NCI-H526 (cell line): ENCODE measurements at regions not wholly inside any gene's neighbourhood (a gene's known extent, or its start where the extent isn't known, plus 50 kb on each side); places are given as distances from the start of the nearest gene placed in this dataset.
A peak's percentile ranks its signal among the peaks of the same experiment; 100 is the strongest.

Source experiments
- DNase-seq, 2 experiments: peaks; one replicate each; lab custom pipeline; 2025; lab: John Stamatoyannopoulos, UW

- DNase-seq: no peak
These were observed 74.7 kb downstream of the SDC1 start for GRCh38 chr2:20150110-20150706.

GRCh38 chr2:20149703-20150030 is 75.3 kb downstream of the SDC1 start:
- no peak for DNase-seq

- no peak for DNase-seq
These were observed 75.8 kb downstream of the SDC1 start for GRCh38 chr2:20148923-20149702.

GRCh38 chr2:20148426-20148922 is 76.5 kb downstream of the SDC1 start:
- DNase-seq: no peak

- DNase-seq: no peak
These were observed 77.6 kb downstream of the SDC1 start for GRCh38 chr2:20147351-20147750.

DNA sequence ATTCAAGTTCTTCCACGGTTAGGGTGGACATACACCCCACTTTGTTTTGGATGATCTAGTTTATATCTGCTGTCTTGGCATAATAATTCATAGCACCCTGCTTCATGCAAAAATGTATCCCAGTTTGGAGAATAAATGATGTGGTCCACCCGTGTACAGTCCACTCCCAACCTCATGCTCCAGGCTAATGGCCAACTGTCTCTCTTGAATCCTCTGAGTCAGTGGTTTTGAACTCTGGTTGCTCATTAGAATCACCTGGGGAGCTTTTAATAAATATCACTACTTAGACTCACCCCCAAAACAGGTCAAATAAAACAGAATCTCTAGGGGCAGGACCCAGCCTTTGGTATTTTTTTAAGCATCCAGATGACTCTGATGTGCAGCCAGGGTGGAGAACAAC is 78.5 kb downstream of the SDC1 start:
- DNase-seq: no peak

- no peak for DNase-seq
These were observed 79.3 kb downstream of the SDC1 start for GRCh38 chr2:20145497-20146193.

GRCh38 chr2:20144861-20145260 is 80.1 kb downstream of the SDC1 start:
- DNase-seq: no peak

GRCh38 chr2:20144196-20144595 is 80.7 kb downstream of the SDC1 start:
- DNase-seq: no peak

DNA sequence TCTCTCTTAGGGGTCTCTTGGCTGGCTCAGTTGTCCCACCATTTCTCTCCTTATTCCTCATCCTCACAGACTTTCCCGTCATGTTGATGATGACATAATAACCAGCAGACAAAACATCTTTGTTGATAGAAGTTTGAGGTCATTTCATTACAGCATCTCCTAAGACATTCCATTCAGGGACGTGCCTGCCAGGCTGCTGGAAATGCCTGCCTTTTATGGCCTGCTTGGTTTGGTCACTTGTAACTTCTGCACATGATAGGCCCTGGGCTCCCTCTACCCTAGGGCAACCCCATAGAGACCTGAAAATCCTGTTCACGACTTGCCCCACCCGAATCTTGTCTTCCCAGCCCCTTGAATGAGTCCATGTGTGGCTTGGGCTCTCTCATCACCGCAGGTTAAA is 81.7 kb downstream of the SDC1 start:
- DNase-seq: no peak

- no peak for DNase-seq
These were observed 83.1 kb downstream of the SDC1 start for GRCh38 chr2:20141806-20142205.

- no peak for DNase-seq
These were observed 83.7 kb downstream of the SDC1 start for GRCh38 chr2:20141056-20141762.

GRCh38 chr2:20140321-20141055 is 84.4 kb downstream of the SDC1 start:
- no peak for DNase-seq

- DNase-seq: no peak
These were observed 85.3 kb downstream of the SDC1 start for GRCh38 chr2:20139407-20140172.

DNA sequence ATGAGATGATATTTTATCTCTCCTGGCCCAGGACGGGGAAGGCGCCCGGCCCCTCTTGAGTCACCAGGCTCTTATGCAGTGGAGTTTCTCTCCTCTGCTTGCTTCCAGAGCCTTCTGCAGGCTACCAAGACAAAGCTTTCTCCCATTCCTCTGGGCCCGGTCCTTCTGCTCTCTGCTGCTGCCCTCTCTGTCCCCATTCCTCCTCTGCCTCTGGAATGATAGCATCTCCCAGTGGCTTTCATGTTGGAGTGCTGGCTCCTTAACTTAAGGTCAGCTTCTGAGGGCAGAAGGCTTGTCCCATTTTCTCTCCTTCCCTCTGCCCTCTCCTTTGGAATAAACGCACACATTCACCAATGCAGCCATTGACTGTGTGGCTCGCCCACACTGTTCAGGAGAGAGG is 86.2 kb downstream of the SDC1 start:
- no peak for DNase-seq

DNA sequence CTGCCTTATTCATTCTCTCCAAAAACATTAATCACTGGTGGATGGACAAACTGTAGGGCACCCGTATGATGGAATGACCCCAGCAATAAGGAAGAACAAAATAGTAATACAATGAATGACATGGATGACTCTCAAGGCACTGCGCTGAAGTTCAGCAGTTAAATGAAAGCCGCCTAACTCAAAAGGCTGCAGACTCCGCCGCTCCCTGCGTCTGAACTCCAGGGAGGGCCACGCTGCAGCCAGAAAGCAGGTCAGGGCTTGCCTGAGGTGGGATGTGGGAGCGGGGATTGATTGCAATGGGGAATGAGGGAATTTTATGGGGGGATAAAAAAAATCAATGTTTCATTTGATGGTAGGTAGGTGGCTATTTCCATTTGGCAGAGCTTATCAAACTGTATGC is 86.5 kb upstream of the LAPTM4A start:
- DNase-seq: peak; percentile 58 to 87

DNA sequence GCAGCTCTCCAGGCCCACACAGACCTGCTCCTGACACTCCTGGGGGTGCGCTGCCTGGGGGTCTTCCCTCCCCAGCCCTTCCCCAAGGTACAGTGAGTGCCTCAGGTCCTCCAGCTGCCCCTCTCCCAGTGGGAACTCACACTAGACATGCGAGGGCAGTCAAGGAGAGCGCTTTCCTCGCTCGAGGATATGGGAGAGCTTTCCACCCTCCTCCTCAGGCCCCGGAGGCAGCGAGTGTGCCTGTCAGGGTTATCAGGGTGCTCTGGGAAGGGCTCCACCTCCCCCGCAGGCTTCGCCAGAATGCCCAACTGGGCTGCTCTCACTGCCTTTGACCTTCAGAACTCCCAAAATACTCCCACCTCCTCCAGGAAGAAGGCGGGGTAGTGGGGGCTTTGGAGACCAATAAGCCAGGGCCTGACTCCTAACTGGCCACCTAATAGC is 85.7 kb upstream of the LAPTM4A start:
- DNase-seq: no peak

DNA sequence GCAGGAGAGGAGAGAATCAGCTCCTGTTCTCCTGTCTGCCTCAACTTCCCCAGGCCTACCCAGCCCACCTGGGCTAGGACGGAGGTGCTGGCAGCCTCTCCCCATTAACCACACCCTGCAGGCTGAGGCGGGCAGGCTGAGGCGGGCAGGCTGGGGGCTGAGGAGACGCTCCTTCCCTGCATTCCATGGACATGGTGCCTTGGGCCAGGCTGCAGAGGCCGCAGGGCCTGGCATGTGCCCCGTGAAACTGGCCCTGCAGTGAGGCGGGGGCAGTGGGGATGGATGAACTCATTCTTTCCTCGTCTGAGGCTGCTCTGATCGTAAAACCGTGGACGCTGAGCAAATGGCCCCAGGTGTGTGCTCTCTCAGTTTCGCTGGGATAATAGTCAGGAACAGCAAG is 84.7 kb upstream of the LAPTM4A start:
- peak in 1 of 2 experiments; percentile 9 for DNase-seq

GRCh38 chr2:20135631-20136050 is 84.2 kb upstream of the LAPTM4A start:
- DNase-seq: peak; percentile 23 to 88

DNA sequence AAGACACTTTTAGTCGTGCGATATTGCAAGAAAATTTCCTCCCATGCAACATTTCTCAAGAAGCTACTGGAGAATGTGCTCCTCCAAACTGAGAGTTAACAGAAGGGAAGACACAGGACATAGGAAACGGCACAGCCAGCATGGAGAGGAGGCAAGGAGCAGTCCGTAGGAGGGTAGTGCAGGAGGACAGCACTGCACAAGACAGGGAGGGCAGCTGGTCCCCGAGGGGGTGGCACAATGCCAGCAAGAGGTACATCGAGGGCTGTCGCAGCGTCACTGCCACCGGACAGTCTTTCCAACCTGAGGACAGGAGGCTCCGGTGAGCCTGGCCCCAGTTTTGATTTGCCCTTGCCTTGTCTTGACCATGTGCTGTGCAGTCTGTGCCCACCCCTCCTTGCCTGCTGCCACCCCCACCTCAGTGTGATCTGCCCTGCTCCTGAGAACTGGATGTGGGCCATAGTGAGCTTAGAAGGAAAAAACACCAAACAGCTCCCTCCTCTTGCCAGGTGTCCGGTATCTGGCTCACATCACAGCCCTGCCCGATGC is 81.6 kb upstream of the LAPTM4A start:
- DNase-seq: no peak
